B cell (primary cell): ENCODE measurements at regions not wholly inside any gene's neighbourhood (a gene's known extent, or its start where the extent isn't known, plus 50 kb on each side); places are given as distances from the start of the nearest gene placed in this dataset.

ENCODE experiments used
- ATAC-seq: fragments of 200-7000 bp; cut with Tn5 transposase; one replicate; pipeline ENCODE4 v1.10.0; 2021; ENCODE audit warnings: low read depth, mild to moderate bottlenecking, moderate number of reproducible peaks, moderate library complexity
- CTCF ChIA-PET: fragments of 350-600 bp; sonication (Branson Sonifier 250); formaldehyde crosslinking; loops from one replicate; lab custom pipeline; 2021; ENCODE audit warnings: antibody characterized with exemption, inconsistent platforms; lab: Charles Lee
- POLR2A ChIA-PET: fragments of 350-600 bp; sonication (Branson Sonifier 250); formaldehyde crosslinking; loops from one replicate; lab custom pipeline; 2021; ENCODE audit warnings: antibody characterized with exemption; lab: Charles Lee
- DNase-seq: peaks from one replicate; pipeline ENCODE4 v3.0.0; 2013
- H2AFZ ChIP-seq: 2 replicates; pipeline ENCODE4 v1.6.1; 2012; ENCODE audit warnings: mild to moderate bottlenecking, low read depth, low read length; ENCODE audit not compliant: insufficient read depth, poor library complexity, severe bottlenecking
- H3K27ac ChIP-seq, 2 donors: 1 replicate in 1 of 2; 2 replicates in 1 of 2; pipeline ENCODE4 v1.5.1; 2012 to 2013; ENCODE audit warnings: low read length in 2 of 2, mild to moderate bottlenecking in 2 of 2, moderate library complexity in 1 of 2
- H3K27me3 ChIP-seq, 4 experiments: fragments of 200-600 bp in 1 of 4; sonication (generic) in 1 of 4; replicated peaks in 1 of 4; 1 replicate in 2 of 4; 2 replicates in 2 of 4; pipeline versions ENCODE4 v1.6.1 to v1.7.0; 2013 to 2016; ENCODE audit warnings: low read length in 3 of 4, mild to moderate bottlenecking in 2 of 4, mixed read lengths in 1 of 4, moderate library complexity in 1 of 4; ENCODE audit not compliant: insufficient read depth in 4 of 4, control insufficient read depth in 3 of 4; ENCODE audit errors: control extremely low read depth in 1 of 4
- H3K36me3 ChIP-seq, 2 experiments: replicated peaks in 1 of 2; 1 replicate in 1 of 2; 2 replicates in 1 of 2; pipeline versions ENCODE4 v1.6.1 to v1.7.1; 2013; ENCODE audit warnings: low read length in 1 of 2; ENCODE audit not compliant: insufficient read depth in 2 of 2, control insufficient read depth in 1 of 2; ENCODE audit errors: control extremely low read depth in 1 of 2, extremely low read depth in 1 of 2
- H3K4me1 ChIP-seq, 2 donors: fragments of 200-600 bp in 1 of 2; sonication (generic) in 1 of 2; 1 replicate in 1 of 2; 2 replicates in 1 of 2; pipeline versions ENCODE4 v1.5.1 to v1.6.1; 2013 to 2017; ENCODE audit warnings: low read length in 2 of 2; ENCODE audit not compliant: control insufficient read depth in 2 of 2, insufficient read depth in 2 of 2
- H3K4me2 ChIP-seq: replicated peaks from 2 replicates; pipeline ENCODE3; 2012; ENCODE audit warnings: mild to moderate bottlenecking, low read depth, low read length; ENCODE audit not compliant: poor library complexity, severe bottlenecking
- H3K4me3 ChIP-seq, 5 experiments: fragments of 200-600 bp in 1 of 5; sonication (generic) in 1 of 5; 1 replicate in 3 of 5; 2 replicates in 2 of 5; pipeline versions ENCODE4 v1.5.1 to v1.7.0; 2011 to 2016; ENCODE audit warnings: low read length in 4 of 5, mild to moderate bottlenecking in 4 of 5, low read depth in 2 of 5, control low read depth in 1 of 5, moderate library complexity in 1 of 5; ENCODE audit not compliant: insufficient read depth in 1 of 5; ENCODE audit errors: control extremely low read depth in 1 of 5, extremely low read depth in 1 of 5
- H3K79me2 ChIP-seq: fragments of 200-600 bp; sonication (generic); one replicate; pipeline ENCODE4 v1.6.0; 2016; ENCODE audit warnings: low read length; ENCODE audit not compliant: control insufficient read depth, insufficient read depth
- H3K9ac ChIP-seq: fragments of 200-600 bp; sonication (generic); 2 replicates; pipeline ENCODE4 v1.6.1; 2017; ENCODE audit warnings: mild to moderate bottlenecking, low read length, moderate library complexity
- H3K9me3 ChIP-seq, 3 donors: one replicate each; pipeline versions ENCODE4 v1.6.1 to v1.7.1; 2013; ENCODE audit warnings: low read length in 2 of 3; ENCODE audit not compliant: control insufficient read depth in 2 of 3, insufficient read depth in 1 of 3; ENCODE audit errors: control extremely low read depth in 1 of 3
- H4K20me1 ChIP-seq: 2 replicates; pipeline ENCODE4 v1.6.0; 2012; ENCODE audit warnings: mild to moderate bottlenecking, low read length; ENCODE audit not compliant: insufficient read depth, control insufficient read depth, poor library complexity, severe bottlenecking
- H3K27ac Mint-ChIP-seq: one replicate; pipeline ENCODE4 v1.8.0; 2021; ENCODE audit warnings: mixed read lengths
- H3K27me3 Mint-ChIP-seq: one replicate; pipeline ENCODE4 v1.8.0; 2021; ENCODE audit warnings: mixed read lengths
- H3K4me1 Mint-ChIP-seq: one replicate; pipeline ENCODE4 v1.8.0; 2021; ENCODE audit warnings: mixed read lengths
- H3K4me3 Mint-ChIP-seq: one replicate; pipeline ENCODE4 v1.8.0; 2021; ENCODE audit warnings: mixed read lengths
- H3K9me3 Mint-ChIP-seq: one replicate; pipeline ENCODE4 v1.8.0; 2022; ENCODE audit warnings: mixed read lengths; ENCODE audit not compliant: insufficient read depth
- CTCF ChIP-seq: fragments of 200-600 bp; IDR thresholded peaks from one replicate; pipeline ENCODE4 v1.8.0; 2022; ENCODE audit warnings: antibody characterized with exemption, mild to moderate bottlenecking
- EZH2 ChIP-seq: IDR thresholded peaks from 2 replicates; pipeline ENCODE4 v1.6.1; 2012; ENCODE audit warnings: borderline replicate concordance, low read depth, mild to moderate bottlenecking, moderate library complexity, low read length; ENCODE audit not compliant: insufficient read depth, poor library complexity, severe bottlenecking
- WGBS: methylation state at CpG from one replicate; pipeline ENCODE4 v1.1.5; 2013; ENCODE audit warnings: missing lambda C conversion rate; ENCODE audit not compliant: insufficient coverage; 5-methylcytosine and 5-hydroxymethylcytosine counted together
- intact Hi-C: fragments of 100-400 bp; cut with micrococcal nuclease; formaldehyde crosslinking; loops from one replicate; pipeline ENCODE4 v1.10.0; 2022

- no peak for DNase-seq
- H3K4me1 ChIP-seq, result no peaks in the 10 kb centered on the region
- no peaks in the 10 kb centered on the region for H3K9me3 Mint-ChIP-seq
- H3K27me3 Mint-ChIP-seq, result no peaks in the 10 kb centered on the region
- no peaks in the 10 kb centered on the region for H4K20me1 ChIP-seq
- POLR2A ChIA-PET, result interaction anchor here (0.6 kb wide), 1 partner anchor 196 kb away, joined by 8 read pairs; no protein-coding TSS in a partner anchor
- intact Hi-C loops, result no loop called here
- no peaks in the 10 kb centered on the region for H3K4me1 Mint-ChIP-seq
- no peaks in the 10 kb centered on the region for H3K27me3 ChIP-seq
- no peak overlapping the region for H3K4me2 ChIP-seq
- H3K9ac ChIP-seq, result no peak overlapping the region
- TF ChIP-seq CTCF (no peak), EZH2 (no peak)
- no peak overlapping the region for H2AFZ ChIP-seq
- no peak overlapping the region for H3K27ac Mint-ChIP-seq
- no peaks in the 10 kb centered on the region for H3K36me3 ChIP-seq
- no peaks in the 10 kb centered on the region for H3K79me2 ChIP-seq
- H3K9me3 ChIP-seq, result peaks cover 0 to 10% (median 0%) of the 10 kb centered on the region in 3 donors
- ATAC-seq, result no peak
- CTCF ChIA-PET, result no interaction called here
- H3K4me3 ChIP-seq, result no peak overlapping the region
- H3K4me3 Mint-ChIP-seq, result no peak overlapping the region
- H3K27ac ChIP-seq, result no peak overlapping the region
Measured at GRCh38 chr6:167547328-167547692, 222.4 kb downstream of the TTLL2 start.

- TF ChIP-seq CTCF (no peak), EZH2 (no peak)
Measured at GRCh38 chr6:167547751-167548150, 222.9 kb downstream of the TTLL2 start.

More at GRCh38 chr6:167547751-167548150, 222.9 kb downstream of the TTLL2 start:
- no peaks in the 10 kb centered on the region for H3K4me1 ChIP-seq
- CTCF ChIA-PET, result no interaction called here
- H3K27me3 ChIP-seq, result no peaks in the 10 kb centered on the region
- Mint-ChIP-seq H3K9me3 (no peaks in the 10 kb centered on the region), H3K27me3 (no peaks in the 10 kb centered on the region), H3K4me1 (no peaks in the 10 kb centered on the region), H3K4me3 (no peak overlapping the region), H3K27ac (no peak overlapping the region)
- no peaks in the 10 kb centered on the region for H3K79me2 ChIP-seq
- WGBS, result 2% methylated on average over 7 of the region's 7 CpGs
- intact Hi-C loops, result no loop called here
- DNase-seq (no peak), ATAC-seq (no peak)
- H3K36me3 ChIP-seq, result no peaks in the 10 kb centered on the region
- H3K27ac ChIP-seq, result no peak overlapping the region
- H3K9ac ChIP-seq, result no peak overlapping the region
- H2AFZ ChIP-seq, result no peak overlapping the region
- peaks cover 0 to 10% (median 0%) of the 10 kb centered on the region in 3 donors for H3K9me3 ChIP-seq
- H3K4me3 ChIP-seq, result no peak overlapping the region
- H4K20me1 ChIP-seq, result no peaks in the 10 kb centered on the region
- POLR2A ChIA-PET, result interaction anchor here (0.6 kb wide), 1 partner anchor 197 kb away, joined by 8 read pairs; no protein-coding TSS in a partner anchor
- H3K4me2 ChIP-seq, result no peak overlapping the region
